GM12891 (cell line): ENCODE measurements at regions not wholly inside any gene's neighbourhood (a gene's known extent, or its start where the extent isn't known, plus 50 kb on each side); places are given as distances from the start of the nearest gene placed in this dataset.

ENCODE experiments used
- PAX5 ChIP-seq: IDR thresholded peaks from 2 replicates; pipeline ENCODE4 v1.6.1; 2011; ENCODE audit warnings: low read length, moderate library complexity, mild to moderate bottlenecking; ENCODE audit not compliant: insufficient read depth, severe bottlenecking
- POLR2A ChIP-seq: IDR thresholded peaks from 2 replicates; pipeline ENCODE4 v1.6.1; 2011; ENCODE audit warnings: low read depth, low read length, control low read depth
- POLR2AphosphoS5 ChIP-seq: IDR thresholded peaks from 2 replicates; pipeline ENCODE4 v1.6.1; 2011; ENCODE audit warnings: low read depth, low read length, control low read depth
- POU2F2 ChIP-seq: IDR thresholded peaks from 2 replicates; pipeline ENCODE4 v1.6.1; 2011; ENCODE audit warnings: low read depth, mild to moderate bottlenecking, control low read depth, low read length, moderate library complexity
- SPI1 ChIP-seq: IDR thresholded peaks from 2 replicates; pipeline ENCODE4 v1.6.1; 2011; ENCODE audit warnings: low read depth, low read length, control low read depth
- TAF1 ChIP-seq: IDR thresholded peaks from 2 replicates; pipeline ENCODE4 v1.6.1; 2011; ENCODE audit warnings: low read depth, low read length, control low read depth

- TF ChIP-seq POLR2A (no peak), TAF1 (no peak), POLR2AphosphoS5 (no peak), SPI1 (no peak), POU2F2 (no peak), PAX5 (no peak)
Measured at GRCh38 chr7:128178611-128179010, 62.5 kb upstream of the LEP start.
